GM12878 (cell line): ENCODE measurements at regions not wholly inside any gene's neighbourhood (a gene's known extent, or its start where the extent isn't known, plus 50 kb on each side); places are given as distances from the start of the nearest gene placed in this dataset.

Source experiments
- ATAC-seq: fragments of 200-7000 bp; cut with Tn5 transposase; 3 replicates; pipeline ENCODE4 v1.9.1; 2020; ENCODE audit warnings: mild to moderate bottlenecking, moderate library complexity
- BruUV-seq: library from RNA; stranded (reverse); fragments of 400-500 nt; replicated peaks from 2 replicates; lab custom pipeline; 2021; lab: Mats Ljungman, UMichigan
- CTCF ChIA-PET: fragments of 300-600 bp; sonication (Branson Sonifier 250); formaldehyde crosslinking; extraction: SDS; loops from one replicate; lab custom pipeline; 2021; ENCODE audit warnings: inconsistent platforms; lab: Yijun Ruan, JAX
- POLR2A ChIA-PET: fragments of 350-600 bp; formaldehyde crosslinking; extraction: SDS; loops from one replicate; lab custom pipeline; 2021; ENCODE audit warnings: inconsistent platforms; lab: Charles Lee
- RAD21 ChIA-PET: fragments of 300-600 bp; sonication (Branson Sonifier 250); formaldehyde crosslinking; loops from one replicate; lab custom pipeline; 2023; ENCODE audit warnings: antibody characterized with exemption; ENCODE audit not compliant: unreplicated experiment; lab: Charles Lee
- SMC1A ChIA-PET: fragments of 300-600 bp; sonication (Branson Sonifier 250); formaldehyde crosslinking; loops from one replicate; lab custom pipeline; 2023; ENCODE audit not compliant: unreplicated experiment, uncharacterized antibody; lab: Charles Lee
- DNase-seq: peaks from one replicate; pipeline ENCODE4 v3.0.0-alpha.2; 2011; ENCODE audit warnings: low read depth, low spot score
- FAIRE-seq: peaks from 3 replicates; lab custom pipeline; 2011; peaks lifted over from hg19 to GRCh38; lab: Jason Lieb, UNC
- H2AFZ ChIP-seq: 2 replicates; pipeline ENCODE4 v1.6.0; 2011; ENCODE audit warnings: low read depth, low read length, control low read depth; ENCODE audit not compliant: control insufficient read depth
- H3K27ac ChIP-seq: 2 replicates; pipeline ENCODE4 v1.5.1; 2011; ENCODE audit warnings: control low read depth; ENCODE audit not compliant: control insufficient read depth, insufficient read depth
- H3K27me3 ChIP-seq, 2 experiments: replicated peaks in 1 of 2; 2 replicates each; pipeline versions ENCODE4 v1.6.0 to v1.6.1; 2011; ENCODE audit warnings: low read length in 1 of 2; ENCODE audit not compliant: control insufficient read depth in 2 of 2, insufficient read depth in 2 of 2
- H3K36me3 ChIP-seq, 2 experiments: 2 replicates each; pipeline ENCODE4 v1.5.1; 2011; ENCODE audit warnings: low read length in 1 of 2; ENCODE audit not compliant: control insufficient read depth in 2 of 2, insufficient read depth in 2 of 2
- H3K4me1 ChIP-seq: 2 replicates; pipeline ENCODE4 v1.6.1; 2011; ENCODE audit warnings: mild to moderate bottlenecking, low read length, moderate library complexity, mixed read lengths; ENCODE audit not compliant: control insufficient read depth, insufficient read depth
- H3K4me2 ChIP-seq: 2 replicates; pipeline ENCODE4 v1.6.0; 2011; ENCODE audit warnings: control low read depth; ENCODE audit not compliant: control insufficient read depth, insufficient read depth
- H3K4me3 ChIP-seq: fragments of 200-600 bp; sonication (generic); 2 replicates; pipeline ENCODE4 v1.5.1; 2016
- H3K79me2 ChIP-seq: 2 replicates; pipeline ENCODE4 v1.6.0; 2011; ENCODE audit warnings: low read length; ENCODE audit not compliant: control insufficient read depth, insufficient read depth
- H3K9ac ChIP-seq: 2 replicates; pipeline ENCODE4 v1.8.0; 2011; ENCODE audit warnings: low read length, control low read depth, mixed read lengths; ENCODE audit not compliant: control insufficient read depth, insufficient read depth
- H3K9me3 ChIP-seq: replicated peaks from 3 replicates; pipeline ENCODE4 v1.5.1; 2011; ENCODE audit warnings: mild to moderate bottlenecking, low read length; ENCODE audit not compliant: control insufficient read depth, insufficient read depth
- H4K20me1 ChIP-seq: 2 replicates; pipeline ENCODE4 v1.6.0; 2011; ENCODE audit not compliant: control insufficient read depth, insufficient read depth
- CTCF ChIP-seq, 3 experiments: IDR thresholded peaks in 2 of 3; conservative IDR thresholded peaks in 1 of 3; 2 replicates each; pipeline ENCODE4 v1.5.1; 2011; ENCODE audit warnings: low read depth in 3 of 3, low read length in 3 of 3, mild to moderate bottlenecking in 3 of 3, control low read depth in 2 of 3, moderate library complexity in 2 of 3, inconsistent platforms in 1 of 3, mixed read lengths in 1 of 3; ENCODE audit not compliant: control insufficient read depth in 2 of 3, insufficient read depth in 1 of 3; ENCODE audit errors: extremely low read depth in 1 of 3
- E2F4 ChIP-seq: IDR thresholded peaks from 2 replicates; pipeline ENCODE4 v1.6.1; 2012; ENCODE audit warnings: low read depth, low read length, improper control_type of control experiment
- ESRRA ChIP-seq: IDR thresholded peaks from 2 replicates; pipeline ENCODE4 v1.6.1; 2012; ENCODE audit warnings: mild to moderate bottlenecking, low read length, improper control_type of control experiment
- GATAD2B ChIP-seq: fragments of 450-650 bp; conservative IDR thresholded peaks from 2 replicates; pipeline ENCODE4 v1.6.1; 2017; ENCODE audit warnings: low read depth, mild to moderate bottlenecking, moderate library complexity
- NR2F1 ChIP-seq: fragments of 450-650 bp; conservative IDR thresholded peaks from 2 replicates; pipeline ENCODE4 v1.6.1; 2017; ENCODE audit warnings: mild to moderate bottlenecking
- PBX3 ChIP-seq: IDR thresholded peaks from 2 replicates; pipeline ENCODE4 v1.6.1; 2011; ENCODE audit warnings: mild to moderate bottlenecking, low read depth, low read length, moderate library complexity; ENCODE audit not compliant: insufficient replicate concordance
- PKNOX1 ChIP-seq: fragments of 450-650 bp; IDR thresholded peaks from 2 replicates; pipeline ENCODE4 v1.6.1; 2016; ENCODE audit warnings: mild to moderate bottlenecking
- POU2F2 ChIP-seq: IDR thresholded peaks from 3 replicates; pipeline ENCODE4 v1.6.1; 2011; ENCODE audit warnings: low read depth, mild to moderate bottlenecking, low read length, borderline replicate concordance
- RBBP5 ChIP-seq: fragments of 200-600 bp; sonication (generic); conservative IDR thresholded peaks from 2 replicates; pipeline ENCODE4 v1.6.1; 2016
- SMARCA5 ChIP-seq: fragments of 450-650 bp; IDR thresholded peaks from 2 replicates; pipeline ENCODE4 v1.6.1; 2017; ENCODE audit warnings: mild to moderate bottlenecking
- ZBTB40 ChIP-seq: fragments of 450-650 bp; IDR thresholded peaks from 2 replicates; pipeline ENCODE4 v1.6.1; 2016; ENCODE audit warnings: mild to moderate bottlenecking, moderate library complexity, borderline replicate concordance
- ZZZ3 ChIP-seq: IDR thresholded peaks from 2 replicates; pipeline ENCODE4 v1.6.1; 2011; ENCODE audit warnings: low read depth; ENCODE audit not compliant: control insufficient read depth, insufficient read length
- WGBS: methylation state at CpG from one replicate; pipeline ENCODE4 v1.1.6; 2016; ENCODE audit warnings: low lambda C conversion rate; ENCODE audit not compliant: insufficient replicate concordance, insufficient coverage; ENCODE audit errors: missing lambda C conversion rate; 5-methylcytosine and 5-hydroxymethylcytosine counted together
- in situ Hi-C: fragments of 300-500 bp; cut with MboI; formaldehyde crosslinking; loops from 9 replicates; pipeline ENCODE4 v1.14.3; 2018; ENCODE audit warnings: mixed read lengths
- intact Hi-C: fragments of 100-400 bp; cut with micrococcal nuclease; formaldehyde crosslinking; loops from one replicate; pipeline ENCODE4 v1.14.2; 2022; ENCODE audit not compliant: unreplicated experiment

GRCh38 chr22:48740086-48740730 lies 1087.5 kb downstream of the BRD1 start:
- no peak for FAIRE-seq
- TF ChIP-seq E2F4 (no peak), GATAD2B (no peak), CTCF (IDR thresholded peaks at IDR 0.05 in 2 of 3, conservative IDR thresholded peaks at IDR 0.05 in 1 of 3; ENCODE audit: control insufficient read depth in 2 of 3, extremely low read depth in 1 of 3, insufficient read depth in 1 of 3, low read depth in 3 of 3, low read length in 3 of 3) (no peak), PKNOX1 (no peak), PBX3 (no peak), ZBTB40 (no peak), ESRRA (no peak), RBBP5 (no peak), SMARCA5 (no peak), NR2F1 (no peak), POU2F2 (no peak), ZZZ3 (no peak)
- 50% methylated on average over 21 of the region's 21 CpGs for WGBS
- no peaks in the 10 kb centered on the region; the same call in 2 of the 3 replicates for H3K9me3 ChIP-seq
- H3K4me2 ChIP-seq: no peak overlapping the region
- H3K4me3 ChIP-seq: no peak overlapping the region
- H3K36me3 ChIP-seq: no peaks in the 10 kb centered on the region
- ChIA-PET POLR2A (no interaction called here), RAD21 (no interaction called here), CTCF (no interaction called here), SMC1A (no interaction called here)
- H3K4me1 ChIP-seq: no peaks in the 10 kb centered on the region
- no peaks in the 10 kb centered on the region for H3K27me3 ChIP-seq
- intact Hi-C loops (no loop called here), in situ Hi-C loops (no loop called here)
- no peak for ATAC-seq
- H3K79me2 ChIP-seq: no peaks in the 10 kb centered on the region
- no peaks in the 10 kb centered on the region for H4K20me1 ChIP-seq
- DNase-seq: no peak
- no peak overlapping the region for H2AFZ ChIP-seq
- BruUV-seq: no TSS peak
- H3K9ac ChIP-seq: no peak overlapping the region
- no peak overlapping the region for H3K27ac ChIP-seq
